WTC11 (cell line): ENCODE measurements at regions not wholly inside any gene's neighbourhood (a gene's known extent, or its start where the extent isn't known, plus 50 kb on each side); places are given as distances from the start of the nearest gene placed in this dataset.
"Not testable (repeated sequence)": the region's sequence is repeated elsewhere in the genome, so short reads cannot be mapped to it uniquely, and the experiment has no call there.

Experiments used
- ATAC-seq: fragments of 200-7000 bp; cut with Tn5 transposase; 2 replicates; pipeline ENCODE4 v1.10.0; 2021; ENCODE audit warnings: mild to moderate bottlenecking, moderate library complexity
- CTCF ChIA-PET: fragments of 300-600 bp; sonication (Branson Sonifier 250); formaldehyde crosslinking; loops from one replicate; lab custom pipeline; 2021; ENCODE audit warnings: antibody characterized with exemption; lab: Charles Lee
- POLR2A ChIA-PET: fragments of 350-600 bp; sonication (Branson Sonifier 250); formaldehyde crosslinking; loops from one replicate; lab custom pipeline; 2021; ENCODE audit warnings: antibody characterized with exemption; lab: Charles Lee
- DNase-seq: peaks from one replicate; pipeline ENCODE4 v3.0.0; 2021; ENCODE audit warnings: low spot score
- H3K27ac Mint-ChIP-seq: 2 replicates; pipeline ENCODE4 v1.8.0; 2021; ENCODE audit warnings: mixed read lengths
- H3K27me3 Mint-ChIP-seq: 2 replicates; pipeline ENCODE4 v1.8.0; 2021; ENCODE audit warnings: low read depth, mild to moderate bottlenecking, moderate library complexity, mixed read lengths
- H3K36me3 Mint-ChIP-seq: 2 replicates; pipeline ENCODE4 v1.8.0; 2021; ENCODE audit warnings: mixed read lengths
- H3K4me1 Mint-ChIP-seq: 2 replicates; pipeline ENCODE4 v1.8.0; 2022; ENCODE audit warnings: mixed read lengths
- H3K4me3 Mint-ChIP-seq: 2 replicates; pipeline ENCODE4 v1.8.0; 2021; ENCODE audit warnings: mild to moderate bottlenecking, moderate library complexity, mixed read lengths
- H3K9me3 Mint-ChIP-seq: 2 replicates; pipeline ENCODE4 v1.8.0; 2021; ENCODE audit warnings: mixed read lengths
- ATF1 ChIP-seq: sonication (generic); formaldehyde crosslinking; IDR thresholded peaks from 2 replicates; pipeline ENCODE4 v1.8.1; 2023; ENCODE audit warnings: mild to moderate bottlenecking, moderate library complexity, missing genetic modification reagents
- ETV6 ChIP-seq: sonication (generic); formaldehyde crosslinking; IDR thresholded peaks from 2 replicates; pipeline ENCODE4 v1.8.1; 2022; ENCODE audit warnings: mild to moderate bottlenecking, missing genetic modification reagents
- GRHL2 ChIP-seq: fragments of 250-450 bp; sonication (Bioruptor Pico); IDR thresholded peaks from 2 replicates; pipeline ENCODE4 v1.8.0; 2022; ENCODE audit warnings: mild to moderate bottlenecking, moderate library complexity; ENCODE audit not compliant: insufficient replicate concordance, severe bottlenecking
- MXD4 ChIP-seq: fragments of 250-450 bp; sonication (Bioruptor Pico); IDR thresholded peaks from 2 replicates; pipeline ENCODE4 v1.8.0; 2021; ENCODE audit warnings: mild to moderate bottlenecking, moderate library complexity, borderline replicate concordance
- NR2C2 ChIP-seq: sonication (generic); formaldehyde crosslinking; IDR thresholded peaks from 2 replicates; pipeline ENCODE4 v1.8.0; 2022; ENCODE audit warnings: mild to moderate bottlenecking, missing genetic modification reagents
- OVOL2 ChIP-seq: fragments of 250-450 bp; sonication (Bioruptor Pico); IDR thresholded peaks from 2 replicates; pipeline ENCODE4 v1.9.0; 2021; ENCODE audit warnings: mild to moderate bottlenecking, borderline replicate concordance
- PRRX2 ChIP-seq: fragments of 250-450 bp; sonication (Bioruptor Pico); IDR thresholded peaks from 2 replicates; pipeline ENCODE4 v1.8.0; 2021; ENCODE audit warnings: mild to moderate bottlenecking
- SMAD4 ChIP-seq: sonication (generic); formaldehyde crosslinking; IDR thresholded peaks from 2 replicates; pipeline ENCODE4 v1.8.0; 2022; ENCODE audit warnings: mild to moderate bottlenecking, missing genetic modification reagents
- SP1 ChIP-seq: sonication (generic); formaldehyde crosslinking; conservative IDR thresholded peaks from 2 replicates; pipeline ENCODE4 v1.8.1; 2022; ENCODE audit warnings: missing genetic modification reagents
- ZNF138 ChIP-seq: sonication (generic); formaldehyde crosslinking; conservative IDR thresholded peaks from 2 replicates; pipeline ENCODE4 v1.8.1; 2022; ENCODE audit warnings: mild to moderate bottlenecking, moderate library complexity, missing genetic modification reagents
- ZNF232 ChIP-seq: sonication (generic); formaldehyde crosslinking; IDR thresholded peaks from 2 replicates; pipeline ENCODE4 v1.8.0; 2022; ENCODE audit warnings: mild to moderate bottlenecking, missing genetic modification reagents
- ZNF396 ChIP-seq: fragments of 250-450 bp; sonication (Bioruptor Pico); IDR thresholded peaks from 2 replicates; pipeline ENCODE4 v1.8.0; 2021; ENCODE audit warnings: mild to moderate bottlenecking, moderate library complexity, borderline replicate concordance
- ZNF416 ChIP-seq: fragments of 250-450 bp; sonication (Bioruptor Pico); IDR thresholded peaks from 2 replicates; pipeline ENCODE4 v1.9.0; 2021; ENCODE audit warnings: mild to moderate bottlenecking, inconsistent platforms
- ZNF423 ChIP-seq: fragments of 250-450 bp; sonication (Bioruptor Pico); IDR thresholded peaks from 2 replicates; pipeline ENCODE4 v2.1.2; 2022; ENCODE audit warnings: mild to moderate bottlenecking, moderate library complexity
- TF ChIP-seq, protein P1 (sequence below): sonication (generic); formaldehyde crosslinking; IDR thresholded peaks from 2 replicates; pipeline ENCODE4 v1.8.1; 2023; ENCODE audit warnings: mild to moderate bottlenecking, missing genetic modification reagents, moderate library complexity
- TF ChIP-seq, protein P2 (sequence below): sonication (generic); formaldehyde crosslinking; IDR thresholded peaks from 2 replicates; pipeline ENCODE4 v1.8.0; 2022; ENCODE audit warnings: mild to moderate bottlenecking, missing genetic modification reagents
- TF ChIP-seq, protein P3 (sequence below): sonication (generic); formaldehyde crosslinking; IDR thresholded peaks from 2 replicates; pipeline ENCODE4 v1.8.0; 2023; ENCODE audit warnings: missing genetic modification reagents
- TF ChIP-seq, protein P4 (sequence below): sonication (generic); formaldehyde crosslinking; IDR thresholded peaks from 2 replicates; pipeline ENCODE4 v1.8.1; 2022; ENCODE audit warnings: missing genetic modification reagents, borderline replicate concordance
- TF ChIP-seq, protein P5 (sequence below): fragments of 250-450 bp; sonication (Bioruptor Pico); IDR thresholded peaks from 2 replicates; pipeline ENCODE4 v1.9.0; 2021; ENCODE audit warnings: mild to moderate bottlenecking
- TF ChIP-seq, protein P6 (sequence below): sonication (generic); formaldehyde crosslinking; IDR thresholded peaks from 2 replicates; pipeline ENCODE4 v1.8.1; 2022; ENCODE audit warnings: low read depth, missing genetic modification reagents, borderline replicate concordance

DNA sequence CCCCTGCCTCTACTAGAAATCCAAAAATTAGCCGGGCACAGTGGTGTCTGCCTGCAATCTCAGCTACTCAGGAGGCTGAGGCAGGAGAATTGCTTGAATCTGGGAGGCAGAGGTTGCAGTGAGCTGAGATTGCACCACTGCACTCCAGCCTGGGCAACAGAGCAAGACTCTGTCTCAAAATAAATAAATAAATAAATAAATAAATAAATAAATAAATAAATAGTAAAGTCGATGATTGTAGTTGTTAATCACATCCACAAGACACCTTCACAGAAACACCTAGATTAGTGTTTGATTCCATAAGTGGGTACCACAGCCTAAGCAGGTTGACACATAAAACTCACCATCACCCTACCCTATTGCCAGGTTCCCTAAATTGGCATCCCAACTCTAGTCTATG is 1199.0 kb downstream of the TYW1 start:
- H3K27ac Mint-ChIP-seq, DNase-seq, H3K36me3 Mint-ChIP-seq, H3K4me3 Mint-ChIP-seq, POLR2A ChIA-PET, CTCF ChIA-PET, H3K9me3 Mint-ChIP-seq, ATAC-seq, H3K27me3 Mint-ChIP-seq: not testable (repeated sequence)
- H3K4me1 Mint-ChIP-seq = peaks cover 16% of the 10 kb centered on the region

DNA sequence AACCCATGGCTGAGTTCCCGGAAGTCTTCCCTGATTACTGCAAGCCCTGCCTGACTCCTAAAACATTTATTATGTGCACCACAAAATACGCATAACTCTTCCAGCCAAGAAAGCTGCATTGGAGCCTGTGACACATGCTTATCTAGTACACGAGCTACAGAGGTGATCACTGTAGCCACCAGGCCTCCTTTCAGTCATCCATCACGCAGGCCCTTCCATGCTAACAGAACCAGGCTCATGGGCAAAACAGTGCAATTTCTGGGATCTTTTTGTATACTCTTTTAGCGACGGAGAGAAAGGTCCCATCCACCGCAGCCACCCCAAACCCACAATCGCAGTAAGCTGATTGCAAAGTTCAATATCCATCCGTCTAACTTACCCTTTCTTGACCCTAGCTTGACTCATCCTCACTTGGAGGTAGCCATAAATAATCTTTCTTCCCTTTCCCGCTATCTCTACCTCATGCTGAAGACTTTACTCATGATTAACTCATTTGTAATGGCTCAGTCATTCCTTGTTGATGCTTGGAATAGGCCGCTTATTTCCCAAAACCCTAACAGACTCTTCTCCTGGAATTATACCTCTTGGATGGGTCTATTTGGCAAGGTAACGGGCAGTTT is 1203.5 kb downstream of the TYW1 start:
- Mint-ChIP-seq H3K27ac (no peak overlapping the region), H3K36me3 (peaks cover 8% of the 10 kb centered on the region; the same call in 1 of the 2 replicates), H3K4me3 (no peak overlapping the region), H3K4me1 (peaks cover 9% of the 10 kb centered on the region), H3K9me3 (peaks cover 9% of the 10 kb centered on the region), H3K27me3 (no peaks in the 10 kb centered on the region)
- POLR2A ChIA-PET = no interaction called here
- CTCF ChIA-PET = no interaction called here
- TF ChIP-seq, protein P1, sequence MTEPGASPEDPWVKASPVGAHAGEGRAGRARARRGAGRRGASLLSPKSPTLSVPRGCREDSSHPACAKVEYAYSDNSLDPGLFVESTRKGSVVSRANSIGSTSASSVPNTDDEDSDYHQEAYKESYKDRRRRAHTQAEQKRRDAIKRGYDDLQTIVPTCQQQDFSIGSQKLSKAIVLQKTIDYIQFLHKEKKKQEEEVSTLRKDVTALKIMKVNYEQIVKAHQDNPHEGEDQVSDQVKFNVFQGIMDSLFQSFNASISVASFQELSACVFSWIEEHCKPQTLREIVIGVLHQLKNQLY = no peak
- TF ChIP-seq NR2C2 (CRISPR knock-in tag) (no peak), GRHL2 (CRISPR knock-in tag) (no peak), ZNF396 (CRISPR knock-in tag) (no peak), ZNF416 (CRISPR knock-in tag) (no peak), ZNF423 (CRISPR knock-in tag) (no peak), SP1 (CRISPR knock-in tag) (no peak), OVOL2 (CRISPR knock-in tag) (no peak), ATF1 (CRISPR knock-in tag) (no peak), MXD4 (no peak), PRRX2 (CRISPR knock-in tag) (no peak), ZNF138 (CRISPR knock-in tag) (no peak), ETV6 (CRISPR knock-in tag) (no peak)
- TF ChIP-seq, protein P2, sequence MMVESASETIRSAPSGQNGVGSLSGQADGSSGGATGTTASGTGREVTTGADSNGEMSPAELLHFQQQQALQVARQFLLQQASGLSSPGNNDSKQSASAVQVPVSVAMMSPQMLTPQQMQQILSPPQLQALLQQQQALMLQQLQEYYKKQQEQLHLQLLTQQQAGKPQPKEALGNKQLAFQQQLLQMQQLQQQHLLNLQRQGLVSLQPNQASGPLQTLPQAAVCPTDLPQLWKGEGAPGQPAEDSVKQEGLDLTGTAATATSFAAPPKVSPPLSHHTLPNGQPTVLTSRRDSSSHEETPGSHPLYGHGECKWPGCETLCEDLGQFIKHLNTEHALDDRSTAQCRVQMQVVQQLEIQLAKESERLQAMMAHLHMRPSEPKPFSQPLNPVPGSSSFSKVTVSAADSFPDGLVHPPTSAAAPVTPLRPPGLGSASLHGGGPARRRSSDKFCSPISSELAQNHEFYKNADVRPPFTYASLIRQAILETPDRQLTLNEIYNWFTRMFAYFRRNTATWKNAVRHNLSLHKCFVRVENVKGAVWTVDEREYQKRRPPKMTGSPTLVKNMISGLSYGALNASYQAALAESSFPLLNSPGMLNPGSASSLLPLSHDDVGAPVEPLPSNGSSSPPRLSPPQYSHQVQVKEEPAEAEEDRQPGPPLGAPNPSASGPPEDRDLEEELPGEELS (CRISPR knock-in tag) = no peak
- TF ChIP-seq, protein P3, sequence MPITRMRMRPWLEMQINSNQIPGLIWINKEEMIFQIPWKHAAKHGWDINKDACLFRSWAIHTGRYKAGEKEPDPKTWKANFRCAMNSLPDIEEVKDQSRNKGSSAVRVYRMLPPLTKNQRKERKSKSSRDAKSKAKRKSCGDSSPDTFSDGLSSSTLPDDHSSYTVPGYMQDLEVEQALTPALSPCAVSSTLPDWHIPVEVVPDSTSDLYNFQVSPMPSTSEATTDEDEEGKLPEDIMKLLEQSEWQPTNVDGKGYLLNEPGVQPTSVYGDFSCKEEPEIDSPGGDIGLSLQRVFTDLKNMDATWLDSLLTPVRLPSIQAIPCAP = no peak
- TF ChIP-seq, protein P4, sequence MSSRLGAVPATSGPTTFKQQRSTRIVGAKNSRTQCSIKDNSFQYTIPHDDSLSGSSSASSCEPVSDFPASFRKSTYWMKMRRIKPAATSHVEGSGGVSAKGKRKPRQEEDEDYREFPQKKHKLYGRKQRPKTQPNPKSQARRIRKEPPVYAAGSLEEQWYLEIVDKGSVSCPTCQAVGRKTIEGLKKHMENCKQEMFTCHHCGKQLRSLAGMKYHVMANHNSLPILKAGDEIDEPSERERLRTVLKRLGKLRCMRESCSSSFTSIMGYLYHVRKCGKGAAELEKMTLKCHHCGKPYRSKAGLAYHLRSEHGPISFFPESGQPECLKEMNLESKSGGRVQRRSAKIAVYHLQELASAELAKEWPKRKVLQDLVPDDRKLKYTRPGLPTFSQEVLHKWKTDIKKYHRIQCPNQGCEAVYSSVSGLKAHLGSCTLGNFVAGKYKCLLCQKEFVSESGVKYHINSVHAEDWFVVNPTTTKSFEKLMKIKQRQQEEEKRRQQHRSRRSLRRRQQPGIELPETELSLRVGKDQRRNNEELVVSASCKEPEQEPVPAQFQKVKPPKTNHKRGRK (CRISPR knock-in tag) = no peak
- TF ChIP-seq, protein P5, sequence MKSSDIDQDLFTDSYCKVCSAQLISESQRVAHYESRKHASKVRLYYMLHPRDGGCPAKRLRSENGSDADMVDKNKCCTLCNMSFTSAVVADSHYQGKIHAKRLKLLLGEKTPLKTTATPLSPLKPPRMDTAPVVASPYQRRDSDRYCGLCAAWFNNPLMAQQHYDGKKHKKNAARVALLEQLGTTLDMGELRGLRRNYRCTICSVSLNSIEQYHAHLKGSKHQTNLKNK = no peak
- ATAC-seq (no peak), DNase-seq (no peak)

DNA sequence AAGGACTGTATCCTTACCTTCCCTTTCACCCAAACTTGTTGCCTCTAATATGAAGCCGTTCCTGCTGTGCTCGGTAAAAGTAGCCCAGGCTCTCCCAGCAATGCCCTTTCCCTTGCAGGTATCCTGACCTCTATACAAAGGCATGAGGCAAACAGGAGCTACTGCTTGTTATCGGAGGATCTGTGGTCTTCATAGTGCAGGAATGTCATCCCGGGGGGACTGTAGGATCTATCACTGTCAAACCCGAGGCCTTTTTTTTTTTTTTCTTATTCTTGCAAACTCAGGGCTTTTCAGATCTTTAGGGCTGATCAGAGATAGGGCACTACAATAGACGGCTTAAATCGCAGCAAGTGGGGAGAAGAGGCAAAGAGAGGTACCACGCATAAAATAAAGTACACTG is 1206.6 kb downstream of the TYW1 start:
- peaks cover 20% of the 10 kb centered on the region for H3K4me1 Mint-ChIP-seq
- no peak for TF ChIP-seq ZNF232
- no peak for TF ChIP-seq SMAD4 (CRISPR knock-in tag)
- TF ChIP-seq, protein P6, sequence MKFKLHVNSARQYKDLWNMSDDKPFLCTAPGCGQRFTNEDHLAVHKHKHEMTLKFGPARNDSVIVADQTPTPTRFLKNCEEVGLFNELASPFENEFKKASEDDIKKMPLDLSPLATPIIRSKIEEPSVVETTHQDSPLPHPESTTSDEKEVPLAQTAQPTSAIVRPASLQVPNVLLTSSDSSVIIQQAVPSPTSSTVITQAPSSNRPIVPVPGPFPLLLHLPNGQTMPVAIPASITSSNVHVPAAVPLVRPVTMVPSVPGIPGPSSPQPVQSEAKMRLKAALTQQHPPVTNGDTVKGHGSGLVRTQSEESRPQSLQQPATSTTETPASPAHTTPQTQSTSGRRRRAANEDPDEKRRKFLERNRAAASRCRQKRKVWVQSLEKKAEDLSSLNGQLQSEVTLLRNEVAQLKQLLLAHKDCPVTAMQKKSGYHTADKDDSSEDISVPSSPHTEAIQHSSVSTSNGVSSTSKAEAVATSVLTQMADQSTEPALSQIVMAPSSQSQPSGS (CRISPR knock-in tag) = no peak
- TF ChIP-seq, all 79 proteins: peak for 0

More for the DNA sequence above, 1206.6 kb downstream of the TYW1 start:
- no peak for DNase-seq
- POLR2A ChIA-PET = no interaction called here
- Mint-ChIP-seq H3K36me3 (0 out of 2 replicates have a peak, but pooled peaks cover 8% of the 10 kb centered on the region), H3K27ac (no peak overlapping the region), H3K9me3 (peaks cover 9% of the 10 kb centered on the region), H3K4me3 (no peak overlapping the region), H3K27me3 (no peaks in the 10 kb centered on the region)
- no peak for ATAC-seq
- CTCF ChIA-PET = no interaction called here
